GM18951 (cell line): ENCODE measurements at regions not wholly inside any gene's neighbourhood (a gene's known extent, or its start where the extent isn't known, plus 50 kb on each side); places are given as distances from the start of the nearest gene placed in this dataset.

ENCODE experiments used
- POLR2A ChIP-seq: IDR thresholded peaks from 4 replicates; pipeline ENCODE4 v1.6.1; 2011; ENCODE audit warnings: mild to moderate bottlenecking; ENCODE audit not compliant: insufficient read length, insufficient read depth; ENCODE audit errors: extremely low read depth
- in situ Hi-C: fragments of 300-500 bp; cut with MboI; formaldehyde crosslinking; loops from one replicate; pipeline ENCODE4 v1.12.0; 2022; ENCODE audit warnings: low sequenced_read_pairs, mixed read lengths, inconsistent platforms; ENCODE audit not compliant: unreplicated experiment

GRCh38 chr2:118207889-118208288 is 119.6 kb downstream of the INSIG2 start:
- in situ Hi-C loops: no loop called here
- no peak for TF ChIP-seq POLR2A

GRCh38 chr2:118202707-118203303 is 114.5 kb downstream of the INSIG2 start:
- in situ Hi-C loops: no loop called here
- no peak for TF ChIP-seq POLR2A

DNA sequence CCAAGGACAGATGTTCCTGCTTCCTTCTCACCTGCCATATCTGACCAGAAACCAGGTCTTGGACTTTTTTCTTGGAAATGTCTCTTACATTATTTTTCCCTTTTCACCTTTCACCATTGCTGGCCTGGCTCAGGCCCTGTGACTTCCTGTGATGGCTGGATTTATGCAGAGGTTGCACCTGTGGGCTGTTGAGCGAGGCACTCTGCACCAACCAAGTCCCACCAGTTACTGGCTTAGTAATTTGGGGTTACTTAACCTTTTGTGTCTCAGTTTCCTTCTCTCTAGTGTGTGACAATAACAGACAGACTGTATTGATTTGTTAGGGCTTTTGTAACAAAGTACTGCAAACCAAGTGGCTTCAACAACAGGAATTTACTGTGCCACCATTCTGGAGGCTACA is 110.0 kb downstream of the INSIG2 start:
- no peak for TF ChIP-seq POLR2A
- in situ Hi-C loops: no loop called here

GRCh38 chr2:118197011-118197675 is 108.9 kb downstream of the INSIG2 start:
- no peak for TF ChIP-seq POLR2A
- in situ Hi-C loops: no loop called here

GRCh38 chr2:118190474-118190873 is 102.2 kb downstream of the INSIG2 start:
- in situ Hi-C loops: no loop called here
- TF ChIP-seq POLR2A: no peak

GRCh38 chr2:118186858-118187254 is 98.6 kb downstream of the INSIG2 start:
- in situ Hi-C loops: no loop called here
- TF ChIP-seq POLR2A: no peak

- in situ Hi-C loops: no loop called here
- TF ChIP-seq POLR2A: peak; percentile 65
Measured at GRCh38 chr2:118186110-118186857, 98.0 kb downstream of the INSIG2 start.

DNA sequence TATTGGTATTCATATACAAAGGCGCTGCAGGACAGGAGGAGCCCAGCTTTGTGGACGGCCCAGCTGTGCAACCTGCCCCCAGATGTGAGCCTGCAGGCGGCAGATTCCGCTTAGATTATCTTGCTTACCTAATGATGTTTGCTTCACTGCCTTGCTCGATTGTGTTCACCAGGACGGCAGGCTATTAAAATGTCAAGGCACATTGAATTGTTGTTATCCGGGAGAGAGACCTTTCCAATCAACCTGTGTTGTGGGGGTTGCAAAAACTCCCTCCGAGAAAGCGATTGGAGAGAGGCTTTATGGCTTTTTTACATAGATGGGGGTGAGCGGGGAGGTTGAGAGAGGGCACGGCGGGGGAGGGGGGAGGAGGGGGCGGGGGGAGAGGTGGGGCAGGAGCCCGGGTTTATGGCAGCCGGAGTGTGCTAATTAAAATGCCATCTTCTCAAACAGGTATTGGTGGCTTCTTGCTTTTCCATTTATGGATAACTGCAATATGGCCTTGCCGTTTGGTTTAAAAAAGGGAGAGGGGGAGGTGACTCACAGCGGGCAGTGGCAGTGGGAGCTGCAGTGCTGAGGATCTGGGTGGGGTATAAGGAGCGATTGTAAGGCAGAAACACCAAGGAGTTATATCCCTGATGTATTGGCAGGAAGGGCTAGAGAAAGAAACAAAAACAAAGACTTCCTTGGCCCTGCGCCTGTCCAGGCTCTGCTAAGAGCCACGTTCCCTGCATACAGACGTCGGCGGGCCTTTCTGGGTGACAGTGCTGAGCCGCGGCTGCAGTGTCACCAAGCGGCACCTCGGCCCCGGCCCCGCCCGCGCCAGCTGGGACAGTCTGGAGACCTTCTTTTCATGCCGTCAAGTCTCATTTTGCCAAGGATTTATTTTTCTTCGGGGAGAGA is 97.2 kb downstream of the INSIG2 start:
- no peak for TF ChIP-seq POLR2A
- in situ Hi-C loops: no loop called here

DNA sequence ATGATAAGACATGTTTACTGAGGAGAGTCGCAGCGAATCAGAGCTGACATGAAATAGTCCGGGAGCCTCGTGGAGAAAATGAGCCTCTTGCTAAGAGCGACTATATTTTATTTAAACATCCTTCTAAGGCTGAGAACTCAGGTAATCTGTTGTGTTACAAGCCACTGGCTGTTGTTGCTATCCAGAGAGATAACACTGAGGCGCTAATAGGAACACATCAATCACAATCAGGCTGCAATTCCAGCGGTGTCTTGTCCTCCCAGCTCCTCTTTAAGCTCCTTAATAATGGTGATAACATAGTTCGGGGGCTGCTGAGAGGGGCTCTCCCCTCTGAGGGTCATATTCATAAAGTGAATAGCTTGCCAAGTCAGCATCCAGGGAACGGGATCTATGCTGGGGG is 95.1 kb downstream of the INSIG2 start:
- TF ChIP-seq POLR2A: no peak
- in situ Hi-C loops: no loop called here

GRCh38 chr2:118179445-118179844 is 91.2 kb downstream of the INSIG2 start:
- TF ChIP-seq POLR2A: no peak

DNA sequence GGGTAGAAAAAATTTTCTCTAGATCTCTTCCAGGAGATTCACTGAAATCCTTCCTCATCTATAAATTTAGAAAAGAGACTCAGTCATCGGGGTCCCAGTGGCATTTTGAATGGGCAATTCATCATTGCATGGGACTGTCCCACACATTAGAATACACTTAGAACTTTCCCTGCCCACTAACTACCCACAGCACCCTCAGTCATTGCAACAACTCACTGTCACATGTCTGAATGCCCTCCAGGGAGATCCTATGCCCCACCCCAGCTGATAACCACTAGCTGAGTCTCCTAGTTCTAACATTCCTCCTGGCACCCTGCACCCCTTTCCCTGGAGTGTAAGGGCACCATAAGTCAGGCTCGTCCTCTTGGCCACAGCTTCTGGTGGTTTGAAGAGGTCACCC is 89.6 kb downstream of the INSIG2 start:
- in situ Hi-C loops: no loop called here

More at GRCh38 chr2:118179445-118179844, 91.2 kb downstream of the INSIG2 start:
- in situ Hi-C loops: no loop called here

DNA sequence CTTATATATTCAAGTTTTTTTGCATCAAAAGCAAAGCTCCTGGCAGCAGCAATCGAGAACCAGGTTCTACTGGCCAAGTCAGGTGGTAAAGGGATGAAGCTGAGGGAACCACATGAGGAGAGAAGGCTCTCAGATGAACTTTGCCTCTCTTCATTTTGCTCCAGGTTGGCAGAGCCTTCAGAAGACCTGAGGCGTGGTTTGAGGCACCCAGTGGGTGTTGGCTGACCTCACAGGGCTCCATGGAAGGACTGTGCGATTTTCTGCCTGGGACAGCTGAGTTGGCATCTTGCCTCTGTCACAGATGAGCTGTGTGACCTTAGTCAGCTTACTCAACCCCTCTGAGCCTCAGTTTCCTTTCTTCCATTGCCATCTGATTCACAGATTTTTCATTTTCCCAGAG is 89.0 kb downstream of the INSIG2 start:
- in situ Hi-C loops: no loop called here
- no peak for TF ChIP-seq POLR2A

More for the DNA sequence above, 89.6 kb downstream of the INSIG2 start:
- no peak for TF ChIP-seq POLR2A

DNA sequence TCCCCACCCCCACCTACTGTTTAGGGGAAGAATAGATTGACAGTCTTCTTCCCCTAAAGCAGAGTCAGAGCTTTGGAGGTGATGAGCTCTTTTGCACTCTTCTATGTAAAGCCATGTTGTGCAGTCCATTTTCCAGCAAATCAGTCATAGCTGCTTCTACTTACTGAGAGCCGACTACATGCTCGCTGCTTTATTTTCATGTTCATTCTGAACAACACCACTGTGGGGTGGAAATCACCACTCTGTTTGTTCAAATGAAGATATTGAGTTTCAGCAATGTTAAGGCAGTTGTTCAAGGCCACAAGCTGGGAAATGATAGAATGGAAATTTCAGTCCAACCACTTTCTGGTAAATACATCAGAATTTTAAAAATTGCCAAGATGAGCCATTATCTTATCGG is 88.3 kb downstream of the INSIG2 start:
- in situ Hi-C loops: no loop called here
- no peak for TF ChIP-seq POLR2A

DNA sequence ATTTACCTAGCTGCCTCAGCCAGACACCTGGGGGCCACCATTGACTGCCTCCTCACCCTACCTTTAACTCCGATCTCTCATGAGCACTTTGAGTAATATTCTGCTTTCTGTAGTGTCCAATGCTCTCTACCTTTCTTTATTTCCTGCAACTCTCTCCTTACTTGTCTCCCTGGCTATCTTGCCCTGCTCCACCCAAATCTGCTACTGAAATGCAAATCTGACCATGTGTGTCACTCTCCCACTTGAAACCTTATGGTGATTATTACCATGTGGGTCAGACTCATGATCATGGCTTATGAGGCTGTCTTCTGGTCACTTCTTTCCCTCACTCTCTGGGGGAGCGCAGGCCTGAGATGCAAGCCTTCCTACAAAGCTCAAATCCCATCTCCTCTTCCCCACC is 83.3 kb downstream of the INSIG2 start:
- no peak for TF ChIP-seq POLR2A
- in situ Hi-C loops: no loop called here
